Thyroid gland (tissue), 4 donors: ENCODE measurements at regions not wholly inside any gene's neighbourhood (a gene's known extent, or its start where the extent isn't known, plus 50 kb on each side); places are given as distances from the start of the nearest gene placed in this dataset.

Experiments used
- CTCF ChIP-seq, 6 experiments: fragments of 200-600 bp in 3 of 6; fragments of 450-650 bp in 3 of 6; sonication (generic) in 3 of 6; IDR thresholded peaks; one replicate each; pipeline ENCODE4 v1.5.1; 2016 to 2019; ENCODE audit warnings: antibody characterized with exemption in 6 of 6, mild to moderate bottlenecking in 2 of 6, inconsistent platforms in 1 of 6, moderate library complexity in 1 of 6
- POLR2A ChIP-seq, 2 donors: fragments of 450-650 bp; IDR thresholded peaks; one replicate each; pipeline ENCODE4 v1.6.1; 2017; ENCODE audit warnings: antibody characterized with exemption in 2 of 2, mild to moderate bottlenecking in 2 of 2, moderate library complexity in 1 of 2

- TF ChIP-seq CTCF (IDR thresholded peaks at IDR 0.05) (no peak), POLR2A (IDR thresholded peaks at IDR 0.05) (no peak)
Observed at GRCh38 chr13:22432690-22433089, 748.1 kb upstream of the SGCG start.
